Duodenal mucosa (tissue), 2 donors: ENCODE measurements at regions not wholly inside any gene's neighbourhood (a gene's known extent, or its start where the extent isn't known, plus 50 kb on each side); places are given as distances from the start of the nearest gene placed in this dataset.
"Not testable (repeated sequence)": the region's sequence is repeated elsewhere in the genome, so short reads cannot be mapped to it uniquely, and the experiment has no call there.

Source experiments
- H3K27ac ChIP-seq: one replicate; pipeline ENCODE4 v1.7.0; 2013; ENCODE audit warnings: low read depth, low read length
- H3K27me3 ChIP-seq, 2 donors: one replicate each; pipeline ENCODE4 v1.7.0; 2013; ENCODE audit warnings: low read length in 2 of 2, control low read depth in 1 of 2; ENCODE audit not compliant: insufficient read depth in 2 of 2, control insufficient read depth in 1 of 2
- H3K36me3 ChIP-seq, 2 donors: one replicate each; pipeline ENCODE4 v1.7.0; 2013; ENCODE audit warnings: low read length in 2 of 2, control low read depth in 1 of 2; ENCODE audit not compliant: insufficient read depth in 2 of 2, control insufficient read depth in 1 of 2
- H3K4me1 ChIP-seq, 2 donors: one replicate each; pipeline ENCODE4 v1.7.0; 2013; ENCODE audit warnings: low read length in 2 of 2, control low read depth in 1 of 2; ENCODE audit not compliant: insufficient read depth in 2 of 2, control insufficient read depth in 1 of 2
- H3K4me3 ChIP-seq, 2 donors: one replicate each; pipeline ENCODE4 v1.7.0; 2013; ENCODE audit warnings: low read length in 2 of 2, low read depth in 1 of 2
- H3K9ac ChIP-seq, 2 donors: one replicate each; pipeline ENCODE4 v1.7.0; 2013; ENCODE audit warnings: low read length in 2 of 2, low read depth in 1 of 2
- H3K9me3 ChIP-seq, 2 donors: one replicate each; pipeline ENCODE4 v1.7.0; 2013; ENCODE audit warnings: low read length in 2 of 2, control low read depth in 1 of 2; ENCODE audit not compliant: control insufficient read depth in 1 of 2

DNA sequence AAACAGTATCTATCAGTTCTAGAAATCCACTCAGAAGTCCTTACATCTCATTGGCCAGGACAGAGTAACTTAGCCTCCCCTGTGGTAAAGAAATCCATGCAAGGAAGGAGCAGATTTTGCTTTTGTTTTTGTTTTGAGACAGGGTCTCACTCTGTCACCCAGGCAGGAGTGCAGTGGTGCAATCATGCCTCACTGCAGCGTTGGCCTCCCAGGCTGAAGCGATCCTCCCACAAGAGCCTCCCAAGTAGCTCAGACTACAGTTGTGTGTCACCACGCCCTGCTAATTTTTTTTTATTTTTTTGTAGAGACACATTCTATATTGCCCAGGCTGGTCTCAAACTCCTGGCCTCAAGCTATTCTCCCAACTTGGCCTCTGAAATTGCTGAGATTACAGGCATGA, 185.1 kb downstream of the NRP2 start:
- Histone ChIP-seq H3K9ac (no peak overlapping the region), H3K4me1 (no peaks in the 10 kb centered on the region), H3K27me3 (no peaks in the 10 kb centered on the region), H3K9me3 (no peaks in the 10 kb centered on the region), H3K36me3 (no peaks in the 10 kb centered on the region), H3K27ac (no peak overlapping the region), H3K4me3 (no peak overlapping the region)

DNA sequence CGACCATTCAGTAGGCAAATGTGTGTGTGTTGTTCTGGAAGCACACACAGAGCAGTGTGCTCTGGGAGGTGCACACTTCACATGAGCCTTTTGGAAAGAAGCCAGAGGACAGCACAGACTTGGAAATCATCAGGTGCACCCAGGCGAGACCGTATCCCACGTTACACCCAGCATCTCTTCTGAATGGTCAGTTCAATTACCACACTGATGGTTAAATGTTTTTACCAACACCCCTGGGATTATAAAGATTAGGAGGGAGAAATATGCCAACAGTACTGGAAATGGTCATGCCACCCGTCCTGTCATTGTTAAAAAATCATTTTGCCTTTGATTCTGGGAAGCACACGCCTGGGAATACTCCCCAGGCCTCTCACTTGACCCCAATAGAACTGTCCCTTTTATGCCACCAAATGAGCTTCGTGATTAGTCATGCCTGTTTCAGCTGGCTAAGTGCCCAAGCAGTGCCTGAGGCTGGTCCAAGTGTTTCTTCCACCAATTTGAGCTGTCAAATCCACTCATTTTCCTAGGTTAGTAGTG, 183.7 kb downstream of the NRP2 start:
- Histone ChIP-seq H3K36me3 (no peaks in the 10 kb centered on the region), H3K27me3 (no peaks in the 10 kb centered on the region), H3K4me3 (no peak overlapping the region), H3K9me3 (no peaks in the 10 kb centered on the region), H3K9ac (no peak overlapping the region), H3K4me1 (no peaks in the 10 kb centered on the region), H3K27ac (no peak overlapping the region)

DNA sequence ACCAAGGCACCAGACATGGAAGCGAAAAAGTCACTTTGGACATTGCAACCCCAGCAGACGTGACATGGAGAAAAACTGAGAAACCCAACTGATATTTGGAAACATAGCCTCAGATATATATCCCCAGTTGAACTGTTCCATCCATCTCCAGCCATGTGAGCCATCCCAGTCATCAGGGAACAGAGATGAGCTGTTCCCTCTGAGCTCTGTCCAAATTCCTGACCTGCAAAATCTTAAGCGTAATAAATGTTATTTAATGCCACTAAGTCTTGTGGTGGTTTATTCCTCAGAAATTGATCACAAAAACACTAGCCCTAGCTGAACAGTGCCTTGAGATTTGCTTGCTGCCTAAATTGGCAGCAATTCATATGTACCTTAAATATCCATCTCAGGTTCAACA, 182.8 kb downstream of the NRP2 start:
- H3K4me1 ChIP-seq = no peaks in the 10 kb centered on the region
- H3K4me3 ChIP-seq = no peak overlapping the region
- no peak overlapping the region for H3K27ac ChIP-seq
- H3K27me3 ChIP-seq = no peaks in the 10 kb centered on the region
- H3K9ac ChIP-seq = no peak overlapping the region
- H3K36me3 ChIP-seq = no peaks in the 10 kb centered on the region
- no peaks in the 10 kb centered on the region for H3K9me3 ChIP-seq

DNA sequence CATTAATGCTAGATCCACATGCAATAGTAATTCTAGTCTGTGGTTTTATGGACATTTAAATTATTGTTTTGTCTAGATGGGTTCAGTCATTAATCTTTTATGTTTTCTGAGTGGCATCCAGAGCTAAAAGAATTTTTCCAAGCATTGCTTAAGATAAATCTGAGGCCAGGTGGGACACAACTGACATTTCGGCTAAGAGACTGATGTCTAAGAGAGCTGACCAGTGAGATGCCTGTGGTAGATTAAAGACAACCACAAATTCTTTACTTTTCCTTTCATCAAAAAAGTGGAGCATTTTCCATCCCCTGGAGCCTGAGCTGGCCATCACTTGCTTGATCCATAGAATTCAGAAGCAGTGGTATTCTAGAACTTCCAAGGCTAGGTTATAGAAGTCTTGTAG, 182.2 kb downstream of the NRP2 start:
- Histone ChIP-seq H3K27me3 (no peaks in the 10 kb centered on the region), H3K27ac (no peak overlapping the region), H3K9me3 (no peaks in the 10 kb centered on the region), H3K9ac (no peak overlapping the region), H3K4me1 (no peaks in the 10 kb centered on the region), H3K4me3 (no peak overlapping the region), H3K36me3 (no peaks in the 10 kb centered on the region)

DNA sequence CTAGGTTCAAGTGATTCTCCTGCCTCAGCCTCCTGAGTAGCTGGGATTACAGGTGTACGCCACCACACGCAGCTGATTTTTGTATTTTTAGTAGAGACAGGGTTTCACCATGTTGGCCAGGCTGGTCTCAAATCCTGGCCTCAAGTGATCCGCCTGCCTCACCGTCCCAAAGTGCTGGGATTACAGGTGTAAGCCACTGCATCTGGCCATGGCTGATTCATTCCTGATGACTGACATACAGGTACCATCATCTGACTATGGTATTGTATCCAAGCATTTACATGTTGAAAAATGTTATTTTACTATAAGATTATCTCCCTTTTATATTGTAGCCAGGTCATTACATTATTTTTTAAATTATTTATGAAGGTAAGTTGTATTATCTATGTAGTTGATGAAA, 180.5 kb downstream of the NRP2 start:
- H3K9ac ChIP-seq = not testable (repeated sequence)

DNA sequence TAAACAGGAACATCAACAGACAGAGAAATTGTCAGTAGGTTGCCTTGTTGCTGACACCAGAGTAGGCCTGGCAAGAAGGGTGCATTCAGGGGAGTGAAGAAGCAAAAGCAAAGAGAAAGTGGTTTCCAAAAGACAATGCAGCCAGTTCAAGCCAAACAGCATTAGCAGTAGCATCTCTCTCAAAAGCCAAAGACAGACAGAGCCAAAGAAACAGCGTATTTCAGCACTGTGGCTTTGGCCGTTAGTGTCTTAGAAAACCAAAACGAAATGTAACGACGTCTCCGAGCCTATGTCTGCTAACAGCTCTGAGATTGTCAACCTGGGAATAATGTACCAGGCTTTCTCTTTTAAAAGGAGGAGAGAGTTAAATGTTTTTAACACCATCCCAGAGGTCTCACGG, 178.6 kb downstream of the NRP2 start:
- H3K27me3 ChIP-seq = no peaks in the 10 kb centered on the region
- no peaks in the 10 kb centered on the region for H3K36me3 ChIP-seq
- H3K4me3 ChIP-seq = no peak overlapping the region
- H3K9me3 ChIP-seq = no peaks in the 10 kb centered on the region
- H3K9ac ChIP-seq = no peak overlapping the region
- H3K27ac ChIP-seq = no peak overlapping the region
- peaks cover 0 to 4% of the 10 kb centered on the region in 2 donors for H3K4me1 ChIP-seq

More for the DNA sequence above, 180.5 kb downstream of the NRP2 start:
- not testable (repeated sequence) for H3K9me3 ChIP-seq, H3K36me3 ChIP-seq, H3K27me3 ChIP-seq, H3K27ac ChIP-seq, H3K4me1 ChIP-seq, H3K4me3 ChIP-seq

DNA sequence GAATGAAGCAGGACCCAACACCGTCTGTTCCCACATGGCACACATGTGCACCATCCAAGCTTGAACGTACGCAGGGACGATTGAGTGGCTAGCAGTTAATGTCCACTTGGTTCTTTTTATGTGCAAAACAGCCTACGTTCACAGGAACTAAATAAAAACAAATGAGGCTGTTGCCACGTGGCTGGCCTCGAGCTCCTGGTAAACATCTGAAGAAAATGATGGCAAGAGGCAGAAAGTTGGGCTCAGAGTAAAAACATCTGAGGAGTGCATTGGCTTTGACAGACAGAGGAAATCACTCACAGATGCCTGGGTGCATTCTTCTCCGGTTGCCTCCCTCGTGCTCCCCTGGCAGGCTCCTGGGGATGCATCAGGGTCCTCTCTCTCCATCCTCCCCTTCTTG, 177.9 kb downstream of the NRP2 start:
- peaks cover 0 to 4% of the 10 kb centered on the region in 2 donors for H3K4me1 ChIP-seq
- no peaks in the 10 kb centered on the region for H3K36me3 ChIP-seq
- H3K27me3 ChIP-seq = no peaks in the 10 kb centered on the region
- no peak overlapping the region for H3K27ac ChIP-seq
- no peak overlapping the region for H3K9ac ChIP-seq
- no peaks in the 10 kb centered on the region for H3K9me3 ChIP-seq
- H3K4me3 ChIP-seq = no peak overlapping the region

DNA sequence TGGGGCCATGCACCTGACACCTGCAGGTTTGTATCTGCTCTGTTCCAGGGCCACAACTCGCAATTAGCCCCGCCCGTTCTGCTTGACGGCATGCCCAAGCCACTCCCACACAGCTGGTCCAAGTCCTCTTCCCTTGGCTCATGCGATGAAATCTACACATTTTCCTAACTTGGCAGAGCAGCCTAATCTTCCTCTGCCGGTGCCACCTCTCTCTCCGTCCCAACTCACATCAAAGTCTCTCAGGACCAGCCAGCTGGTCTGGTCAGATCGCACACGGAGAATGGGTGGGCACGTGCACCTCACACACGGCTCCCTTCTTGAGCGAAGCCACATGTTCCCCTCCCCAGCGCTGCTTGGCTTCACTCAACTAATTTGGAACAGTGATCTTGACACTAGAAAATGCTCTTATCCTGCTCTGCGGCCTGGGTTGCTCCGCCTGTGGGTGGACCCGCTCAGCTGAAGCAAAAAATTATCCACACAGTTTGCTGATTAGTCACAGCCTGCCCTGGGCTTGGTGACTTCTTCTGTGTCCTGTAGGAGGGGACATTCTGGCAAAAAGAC, 176.7 kb downstream of the NRP2 start:
- H3K4me1 ChIP-seq = peaks cover 0 to 4% of the 10 kb centered on the region in 2 donors
- no peak overlapping the region for H3K9ac ChIP-seq
- no peaks in the 10 kb centered on the region for H3K36me3 ChIP-seq
- H3K4me3 ChIP-seq = no peak overlapping the region
- no peak overlapping the region for H3K27ac ChIP-seq
- H3K27me3 ChIP-seq = no peaks in the 10 kb centered on the region
- H3K9me3 ChIP-seq = no peaks in the 10 kb centered on the region

DNA sequence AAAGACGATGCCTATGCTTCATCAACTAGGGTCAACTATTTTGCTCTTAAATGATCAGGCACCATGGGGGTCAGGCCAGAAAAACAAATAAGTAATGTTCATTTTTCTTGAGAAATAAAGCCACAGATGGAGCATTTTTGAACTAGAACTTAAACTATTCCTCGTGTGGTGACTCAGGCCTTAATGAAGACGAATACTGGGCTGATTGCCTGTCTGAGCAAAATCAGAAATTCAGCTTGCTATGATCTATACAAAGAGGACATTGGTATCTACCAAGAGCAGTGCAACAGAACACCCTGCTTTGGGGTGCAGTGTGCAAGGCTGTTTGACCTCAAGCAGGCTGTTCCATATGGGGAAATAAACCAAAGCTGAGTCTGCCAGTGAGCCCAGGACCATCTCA, 176.0 kb downstream of the NRP2 start:
- no peak overlapping the region for H3K27ac ChIP-seq

DNA sequence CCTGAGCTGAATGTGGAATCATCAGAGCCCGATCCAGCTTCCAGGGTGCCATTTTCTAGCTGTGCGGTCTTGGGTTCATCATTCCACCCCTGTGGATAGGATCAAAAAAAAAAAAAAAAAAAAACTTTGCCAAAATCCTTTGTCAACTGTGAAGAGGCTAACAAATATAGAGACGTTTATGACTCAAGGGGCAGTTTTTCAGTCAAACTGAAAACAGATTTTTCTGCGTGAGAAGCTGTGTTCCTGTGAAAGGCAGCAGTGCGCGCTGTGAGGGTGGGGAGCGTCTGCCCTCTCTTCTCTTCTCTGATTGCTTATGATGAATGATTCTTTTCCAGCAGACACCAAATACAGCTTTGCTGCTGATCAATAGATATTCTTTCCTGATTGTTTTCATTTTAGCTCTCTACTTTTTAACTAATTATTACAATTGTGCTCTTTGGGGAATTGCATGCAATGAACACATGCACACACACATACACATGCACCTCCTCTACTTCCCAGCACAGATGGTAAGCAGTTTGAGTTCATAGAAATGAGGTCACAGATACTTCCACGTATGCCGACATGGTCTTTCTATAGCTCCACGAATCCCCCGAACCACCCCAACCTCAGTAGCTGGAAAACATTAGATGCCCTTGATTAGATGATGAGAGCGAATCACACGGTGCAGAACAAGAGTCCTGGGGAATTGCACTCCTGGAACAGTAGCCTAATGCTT, 175.4 kb downstream of the NRP2 start:
- H3K9me3 ChIP-seq = no peaks in the 10 kb centered on the region
- no peaks in the 10 kb centered on the region for H3K36me3 ChIP-seq
- H3K27me3 ChIP-seq = no peaks in the 10 kb centered on the region
- no peak overlapping the region for H3K4me3 ChIP-seq
- H3K4me1 ChIP-seq = peaks cover 0 to 4% of the 10 kb centered on the region in 2 donors
- no peak overlapping the region for H3K9ac ChIP-seq
- H3K27ac ChIP-seq = no peak overlapping the region

More for the DNA sequence above, 176.0 kb downstream of the NRP2 start:
- H3K36me3 ChIP-seq = no peaks in the 10 kb centered on the region
- no peak overlapping the region for H3K4me3 ChIP-seq
- no peaks in the 10 kb centered on the region for H3K9me3 ChIP-seq
- no peak overlapping the region for H3K9ac ChIP-seq
- H3K4me1 ChIP-seq = peaks cover 0 to 4% of the 10 kb centered on the region in 2 donors
- no peaks in the 10 kb centered on the region for H3K27me3 ChIP-seq
